ENCODE measurements at regions not wholly inside any gene's neighbourhood (a gene's known extent, or its start where the extent isn't known, plus 50 kb on each side); places are given as distances from the start of the nearest gene placed in this dataset.

GRCh38 chr1:193538680-193539079 lies 352.3 kb upstream of the B3GALT2 start:
- Histone ChIP-seq H3K36me3 (ENCODE audit: insufficient read depth, low read length) (no peaks in the 10 kb centered on the region), H3K4me2 (ENCODE audit: insufficient read depth, low read length) (no peak overlapping the region), H2AFZ (ENCODE audit: low read depth, low read length) (no peak overlapping the region), H3K4me1 (ENCODE audit: insufficient read depth, low read length) (no peaks in the 10 kb centered on the region), H3K79me2 (ENCODE audit: insufficient read depth, low read length) (no peaks in the 10 kb centered on the region), H3K9ac (ENCODE audit: low read depth, low read length) (no peak overlapping the region), H3K27me3 (ENCODE audit: insufficient read depth, low read length, poor library complexity) (no peaks in the 10 kb centered on the region), H3K27ac (ENCODE audit: low read length) (no peak overlapping the region), H3K4me3 (ENCODE audit: low read depth in 1 of 2, low read length in 2 of 2) (no peak overlapping the region), H4K20me1 (ENCODE audit: insufficient read depth, low read length) (no peaks in the 10 kb centered on the region), H3K9me3 (ENCODE audit: insufficient read depth, low read length, severe bottlenecking) (no peaks in the 10 kb centered on the region)
- TF ChIP-seq EZH2 (IDR thresholded peaks at IDR 0.05; ENCODE audit: borderline replicate concordance, low read depth, low read length, severe bottlenecking), result no peak
- TF ChIP-seq, protein P1, sequence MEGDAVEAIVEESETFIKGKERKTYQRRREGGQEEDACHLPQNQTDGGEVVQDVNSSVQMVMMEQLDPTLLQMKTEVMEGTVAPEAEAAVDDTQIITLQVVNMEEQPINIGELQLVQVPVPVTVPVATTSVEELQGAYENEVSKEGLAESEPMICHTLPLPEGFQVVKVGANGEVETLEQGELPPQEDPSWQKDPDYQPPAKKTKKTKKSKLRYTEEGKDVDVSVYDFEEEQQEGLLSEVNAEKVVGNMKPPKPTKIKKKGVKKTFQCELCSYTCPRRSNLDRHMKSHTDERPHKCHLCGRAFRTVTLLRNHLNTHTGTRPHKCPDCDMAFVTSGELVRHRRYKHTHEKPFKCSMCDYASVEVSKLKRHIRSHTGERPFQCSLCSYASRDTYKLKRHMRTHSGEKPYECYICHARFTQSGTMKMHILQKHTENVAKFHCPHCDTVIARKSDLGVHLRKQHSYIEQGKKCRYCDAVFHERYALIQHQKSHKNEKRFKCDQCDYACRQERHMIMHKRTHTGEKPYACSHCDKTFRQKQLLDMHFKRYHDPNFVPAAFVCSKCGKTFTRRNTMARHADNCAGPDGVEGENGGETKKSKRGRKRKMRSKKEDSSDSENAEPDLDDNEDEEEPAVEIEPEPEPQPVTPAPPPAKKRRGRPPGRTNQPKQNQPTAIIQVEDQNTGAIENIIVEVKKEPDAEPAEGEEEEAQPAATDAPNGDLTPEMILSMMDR (IDR thresholded peaks at IDR 0.05; ENCODE audit: borderline replicate concordance, extremely low read depth, low read length, poor library complexity, severe bottlenecking), result no peak
- no peak for DNase-seq
- ATAC-seq (ENCODE audit: insufficient read depth, low read depth), result no peak

GRCh38 chr1:193538003-193538354 lies 351.6 kb upstream of the B3GALT2 start:
- no peaks in the 10 kb centered on the region for H4K20me1 ChIP-seq (ENCODE audit: insufficient read depth, low read length)
- H3K36me3 ChIP-seq (ENCODE audit: insufficient read depth, low read length), result no peaks in the 10 kb centered on the region
- H3K4me1 ChIP-seq (ENCODE audit: insufficient read depth, low read length), result no peaks in the 10 kb centered on the region
- no peak overlapping the region for H3K4me3 ChIP-seq (ENCODE audit: low read depth in 1 of 2, low read length in 2 of 2)
- H2AFZ ChIP-seq (ENCODE audit: low read depth, low read length), result no peak overlapping the region
- H3K9me3 ChIP-seq (ENCODE audit: insufficient read depth, low read length, severe bottlenecking), result no peaks in the 10 kb centered on the region
- no peak overlapping the region for H3K27ac ChIP-seq (ENCODE audit: low read length)
- no peak for DNase-seq
- H3K79me2 ChIP-seq (ENCODE audit: insufficient read depth, low read length), result no peaks in the 10 kb centered on the region
- TF ChIP-seq, protein P1 (IDR thresholded peaks at IDR 0.05; ENCODE audit: borderline replicate concordance, extremely low read depth, low read length, poor library complexity, severe bottlenecking), result no peak
- no peak for TF ChIP-seq EZH2 (IDR thresholded peaks at IDR 0.05; ENCODE audit: borderline replicate concordance, low read depth, low read length, severe bottlenecking)
- no peak overlapping the region for H3K9ac ChIP-seq (ENCODE audit: low read depth, low read length)
- no peaks in the 10 kb centered on the region for H3K27me3 ChIP-seq (ENCODE audit: insufficient read depth, low read length, poor library complexity)
- H3K4me2 ChIP-seq (ENCODE audit: insufficient read depth, low read length), result no peak overlapping the region
- ATAC-seq (ENCODE audit: insufficient read depth, low read depth), result no peak

DNA sequence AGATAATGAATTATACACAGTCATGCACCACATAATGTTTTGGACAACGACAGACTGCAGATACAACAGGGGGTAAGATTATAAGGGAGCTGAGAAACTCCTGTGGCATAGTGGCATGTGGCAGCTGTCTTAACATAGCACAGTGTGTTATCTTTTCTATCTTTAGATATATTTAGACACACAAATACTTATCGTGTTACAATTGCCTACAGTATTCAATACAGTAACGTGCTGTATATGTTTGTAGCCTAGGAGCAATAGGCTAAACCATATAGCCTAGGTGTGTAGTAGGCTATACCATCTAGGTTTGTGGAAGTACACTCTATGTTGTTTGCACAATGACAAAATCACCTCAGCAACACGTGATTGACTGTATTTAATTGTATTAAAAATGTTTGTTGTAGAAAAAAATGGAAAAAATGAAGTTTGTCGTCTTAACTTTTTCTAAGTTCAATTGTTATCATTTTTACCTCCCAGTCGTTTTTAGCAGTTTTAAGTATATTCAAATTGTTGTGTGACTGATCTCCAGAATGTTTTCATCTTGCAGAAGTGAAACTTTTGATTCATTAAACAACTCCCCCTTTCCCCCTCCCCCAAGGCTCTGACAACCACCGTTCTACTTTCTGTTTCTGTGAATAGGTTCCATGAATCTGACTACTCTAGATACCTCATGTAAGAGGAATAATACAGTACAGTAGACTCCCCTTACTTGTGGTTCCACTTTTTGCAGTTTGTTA lies 351.0 kb upstream of the B3GALT2 start:
- Histone ChIP-seq H3K9me3 (ENCODE audit: insufficient read depth, low read length, severe bottlenecking) (no peaks in the 10 kb centered on the region), H3K4me3 (ENCODE audit: low read depth in 1 of 2, low read length in 2 of 2) (no peak overlapping the region), H3K27ac (ENCODE audit: low read length) (no peak overlapping the region), H4K20me1 (ENCODE audit: insufficient read depth, low read length) (no peaks in the 10 kb centered on the region), H3K79me2 (ENCODE audit: insufficient read depth, low read length) (no peaks in the 10 kb centered on the region), H3K27me3 (ENCODE audit: insufficient read depth, low read length, poor library complexity) (no peaks in the 10 kb centered on the region), H3K9ac (ENCODE audit: low read depth, low read length) (no peak overlapping the region), H3K36me3 (ENCODE audit: insufficient read depth, low read length) (no peaks in the 10 kb centered on the region), H2AFZ (ENCODE audit: low read depth, low read length) (no peak overlapping the region), H3K4me1 (ENCODE audit: insufficient read depth, low read length) (no peaks in the 10 kb centered on the region), H3K4me2 (ENCODE audit: insufficient read depth, low read length) (no peak overlapping the region)
- TF ChIP-seq EZH2 (IDR thresholded peaks at IDR 0.05; ENCODE audit: borderline replicate concordance, low read depth, low read length, severe bottlenecking), result no peak
- TF ChIP-seq, protein P1 (IDR thresholded peaks at IDR 0.05; ENCODE audit: borderline replicate concordance, extremely low read depth, low read length, poor library complexity, severe bottlenecking), result no peak
- no peak for ATAC-seq (ENCODE audit: insufficient read depth, low read depth)
- no peak for DNase-seq
